Peyer's patch (tissue), 4 donors: ENCODE measurements at regions not wholly inside any gene's neighbourhood (a gene's known extent, or its start where the extent isn't known, plus 50 kb on each side); places are given as distances from the start of the nearest gene placed in this dataset.

Experiments
- POLR2A ChIP-seq, 2 donors: fragments of 450-650 bp; IDR thresholded peaks; one replicate each; pipeline ENCODE4 v1.5.1; 2017; ENCODE audit warnings: antibody characterized with exemption in 2 of 2, mild to moderate bottlenecking in 2 of 2, moderate library complexity in 2 of 2
- TF ChIP-seq, protein P1 (sequence below), 6 experiments: fragments of 450-650 bp in 4 of 6; fragments of 200-600 bp in 2 of 6; sonication (generic) in 1 of 6; IDR thresholded peaks; one replicate each; pipeline ENCODE4 v1.5.1; 2017 to 2019; ENCODE audit warnings: antibody characterized with exemption in 6 of 6, mild to moderate bottlenecking in 3 of 6, moderate library complexity in 1 of 6

DNA sequence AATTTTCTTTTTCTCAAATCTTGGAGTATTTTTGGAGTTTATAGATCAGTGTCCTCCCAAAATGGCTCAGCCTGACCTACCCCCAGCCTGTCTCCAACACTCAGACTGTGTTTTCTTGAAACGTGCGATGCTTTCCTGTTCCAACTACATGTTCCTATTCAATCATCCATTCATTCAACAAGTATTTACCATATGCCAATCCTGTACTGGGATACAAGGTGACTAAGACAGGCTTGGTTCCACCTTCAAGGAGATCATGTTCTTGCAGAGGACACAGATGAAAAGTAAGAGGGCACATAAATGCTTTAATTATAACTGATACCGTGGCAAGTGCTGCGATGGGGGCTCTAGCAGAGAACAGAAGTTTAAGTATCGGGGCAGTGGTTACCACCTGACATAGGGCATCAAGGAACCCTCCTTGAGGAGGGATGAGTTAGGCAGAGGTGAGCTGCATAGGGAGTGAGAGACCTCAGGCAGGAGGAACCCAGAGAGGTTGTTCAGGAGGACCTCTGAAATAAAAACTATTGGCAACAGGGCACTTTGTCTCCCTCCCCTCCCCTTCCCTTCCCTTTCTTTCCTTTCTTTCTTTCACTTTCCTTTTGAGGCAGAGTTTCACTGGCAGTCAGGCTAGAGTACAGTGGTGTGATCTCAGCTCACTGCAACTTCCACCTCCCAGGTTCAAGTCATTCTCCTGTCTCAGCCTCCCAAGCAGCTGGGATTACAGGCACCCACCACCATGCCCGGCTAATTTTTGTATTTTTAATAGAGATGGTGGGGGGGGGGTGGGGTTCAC, 469.0 kb downstream of the EPHA4 start:
- TF ChIP-seq, protein P1, sequence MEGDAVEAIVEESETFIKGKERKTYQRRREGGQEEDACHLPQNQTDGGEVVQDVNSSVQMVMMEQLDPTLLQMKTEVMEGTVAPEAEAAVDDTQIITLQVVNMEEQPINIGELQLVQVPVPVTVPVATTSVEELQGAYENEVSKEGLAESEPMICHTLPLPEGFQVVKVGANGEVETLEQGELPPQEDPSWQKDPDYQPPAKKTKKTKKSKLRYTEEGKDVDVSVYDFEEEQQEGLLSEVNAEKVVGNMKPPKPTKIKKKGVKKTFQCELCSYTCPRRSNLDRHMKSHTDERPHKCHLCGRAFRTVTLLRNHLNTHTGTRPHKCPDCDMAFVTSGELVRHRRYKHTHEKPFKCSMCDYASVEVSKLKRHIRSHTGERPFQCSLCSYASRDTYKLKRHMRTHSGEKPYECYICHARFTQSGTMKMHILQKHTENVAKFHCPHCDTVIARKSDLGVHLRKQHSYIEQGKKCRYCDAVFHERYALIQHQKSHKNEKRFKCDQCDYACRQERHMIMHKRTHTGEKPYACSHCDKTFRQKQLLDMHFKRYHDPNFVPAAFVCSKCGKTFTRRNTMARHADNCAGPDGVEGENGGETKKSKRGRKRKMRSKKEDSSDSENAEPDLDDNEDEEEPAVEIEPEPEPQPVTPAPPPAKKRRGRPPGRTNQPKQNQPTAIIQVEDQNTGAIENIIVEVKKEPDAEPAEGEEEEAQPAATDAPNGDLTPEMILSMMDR (IDR thresholded peaks at IDR 0.05): no peak
- TF ChIP-seq POLR2A (IDR thresholded peaks at IDR 0.05): no peak
